HG03460 (cell line): ENCODE measurements at regions not wholly inside any gene's neighbourhood (a gene's known extent, or its start where the extent isn't known, plus 50 kb on each side); places are given as distances from the start of the nearest gene placed in this dataset.
"Not testable (repeated sequence)": the region's sequence is repeated elsewhere in the genome, so short reads cannot be mapped to it uniquely, and the experiment has no call there.

Source experiments
- ATAC-seq: cut with Tn5 transposase; IDR thresholded peaks from one replicate; pipeline ENCODE4 v1.9.1; 2021; ENCODE audit not compliant: unreplicated experiment

GRCh38 chr19:37303591-37304171, 67.2 kb upstream of the ZNF527 start:
- ATAC-seq = no peak

- no peak for ATAC-seq
Measured at GRCh38 chr19:37304190-37304883, 66.6 kb upstream of the ZNF527 start.

GRCh38 chr19:37304884-37305255, 66.0 kb upstream of the ZNF527 start:
- ATAC-seq = no peak

GRCh38 chr19:37306383-37306963, 64.4 kb upstream of the ZNF527 start:
- ATAC-seq = no peak

GRCh38 chr19:37309834-37310575, 60.9 kb upstream of the ZNF527 start:
- ATAC-seq = no peak

- not testable (repeated sequence) for ATAC-seq
Measured at GRCh38 chr19:37312531-37313334, 58.2 kb upstream of the ZNF527 start.

- ATAC-seq = no peak
Measured at GRCh38 chr19:37313335-37313627, 57.6 kb upstream of the ZNF527 start.

GRCh38 chr19:37317403-37318209, 53.3 kb upstream of the ZNF527 start:
- ATAC-seq = peak; percentile 96

GRCh38 chr19:37320988-37321387, 49.9 kb upstream of the ZNF527 start:
- ATAC-seq = not testable (repeated sequence)
